A673 (cell line): ENCODE measurements at regions not wholly inside any gene's neighbourhood (a gene's known extent, or its start where the extent isn't known, plus 50 kb on each side); places are given as distances from the start of the nearest gene placed in this dataset.
"Not testable (repeated sequence)": the region's sequence is repeated elsewhere in the genome, so short reads cannot be mapped to it uniquely, and the experiment has no call there.

Source experiments
- BruUV-seq: library from RNA; stranded (reverse); fragments of 400-500 nt; replicated peaks from 2 replicates; lab custom pipeline; 2021; lab: Mats Ljungman, UMichigan
- CTCF ChIA-PET: fragments of 300-600 bp; sonication (Branson Sonifier 250); formaldehyde crosslinking; loops from one replicate; lab custom pipeline; 2022; ENCODE audit warnings: antibody characterized with exemption; lab: Charles Lee
- POLR2A ChIA-PET: fragments of 300-600 bp; sonication (Branson Sonifier 250); formaldehyde crosslinking; loops from one replicate; lab custom pipeline; 2022; ENCODE audit warnings: antibody characterized with exemption; ENCODE audit not compliant: low non-redundant PET; lab: Charles Lee
- DNase-seq: peaks from one replicate; pipeline ENCODE4 v3.0.0-alpha.2; 2015; ENCODE audit warnings: low spot score
- H3K27ac ChIP-seq: fragments of 200-600 bp; sonication (generic); 2 replicates; pipeline ENCODE4 v1.5.1; 2016; ENCODE audit warnings: mixed run types, low read depth, mild to moderate bottlenecking, mixed read lengths, antibody characterized with exemption, low read length; ENCODE audit not compliant: poor library complexity, severe bottlenecking
- H3K27me3 ChIP-seq: fragments of 200-600 bp; sonication (generic); replicated peaks from 2 replicates; pipeline ENCODE4 v1.6.1; 2017; ENCODE audit warnings: mixed run types, low read depth, mild to moderate bottlenecking, mixed read lengths, antibody characterized with exemption, low read length; ENCODE audit not compliant: insufficient read depth, poor library complexity
- H3K36me3 ChIP-seq: fragments of 200-600 bp; sonication (generic); 2 replicates; pipeline ENCODE4 v1.6.1; 2016; ENCODE audit warnings: mixed run types, mild to moderate bottlenecking, mixed read lengths, antibody characterized with exemption, low read length; ENCODE audit not compliant: insufficient read depth, poor library complexity, severe bottlenecking
- H3K4me1 ChIP-seq: fragments of 200-600 bp; sonication (generic); 2 replicates; pipeline ENCODE4 v1.6.1; 2017; ENCODE audit warnings: mixed run types, mild to moderate bottlenecking, mixed read lengths, antibody characterized with exemption, low read length; ENCODE audit not compliant: insufficient read depth, poor library complexity, severe bottlenecking
- H3K4me3 ChIP-seq: fragments of 200-600 bp; sonication (generic); 2 replicates; pipeline ENCODE4 v1.5.1; 2016; ENCODE audit warnings: low read depth, mixed run types, mild to moderate bottlenecking, mixed read lengths, low read length; ENCODE audit not compliant: poor library complexity, severe bottlenecking
- H3K9me3 ChIP-seq: fragments of 200-600 bp; sonication (generic); 2 replicates; pipeline ENCODE4 v1.6.1; 2016; ENCODE audit warnings: mixed run types, low read depth, mild to moderate bottlenecking, mixed read lengths, antibody characterized with exemption, low read length; ENCODE audit not compliant: poor library complexity, severe bottlenecking
- EZH2 ChIP-seq: fragments of 200-600 bp; sonication (generic); IDR thresholded peaks from 2 replicates; pipeline ENCODE4 v1.6.1; 2017; ENCODE audit warnings: borderline replicate concordance, low read depth, mild to moderate bottlenecking, mixed read lengths, antibody characterized with exemption, low read length; ENCODE audit not compliant: poor library complexity, severe bottlenecking
- intact Hi-C: fragments of 100-400 bp; cut with micrococcal nuclease; formaldehyde crosslinking; loops from one replicate; pipeline ENCODE4 v1.10.0; 2022; ENCODE audit not compliant: unreplicated experiment
- TF ChIP-seq, protein P1 (sequence below): fragments of 300-800, 200-600 bp; sonication (generic); conservative IDR thresholded peaks from 2 replicates; pipeline ENCODE4 v1.5.1; 2017; ENCODE audit warnings: low read depth, mild to moderate bottlenecking, antibody characterized with exemption, low read length, moderate library complexity, mixed read lengths

DNA sequence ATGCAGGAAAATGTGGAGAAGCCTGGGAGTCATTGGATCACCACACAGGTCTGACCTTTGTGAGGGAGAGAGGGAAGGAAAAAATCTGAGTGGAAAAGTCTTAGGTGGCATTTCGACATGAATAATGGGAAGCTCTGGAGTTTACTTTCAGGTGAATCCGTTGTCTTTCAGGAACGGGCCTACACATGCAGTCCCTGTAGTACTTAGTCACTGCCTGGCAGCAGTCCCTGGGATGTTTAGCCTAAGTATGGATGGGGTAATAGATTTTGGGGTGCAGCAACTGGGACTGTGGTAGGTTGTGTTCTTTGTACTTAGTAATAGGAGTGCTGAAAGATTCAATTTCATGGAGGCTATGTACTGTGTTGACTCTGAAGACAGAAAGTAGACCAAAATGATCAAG, 227.5 kb upstream of the EPHA3 start:
- no peaks in the 10 kb centered on the region for H3K36me3 ChIP-seq
- DNase-seq: no peak
- TF ChIP-seq, protein P1, sequence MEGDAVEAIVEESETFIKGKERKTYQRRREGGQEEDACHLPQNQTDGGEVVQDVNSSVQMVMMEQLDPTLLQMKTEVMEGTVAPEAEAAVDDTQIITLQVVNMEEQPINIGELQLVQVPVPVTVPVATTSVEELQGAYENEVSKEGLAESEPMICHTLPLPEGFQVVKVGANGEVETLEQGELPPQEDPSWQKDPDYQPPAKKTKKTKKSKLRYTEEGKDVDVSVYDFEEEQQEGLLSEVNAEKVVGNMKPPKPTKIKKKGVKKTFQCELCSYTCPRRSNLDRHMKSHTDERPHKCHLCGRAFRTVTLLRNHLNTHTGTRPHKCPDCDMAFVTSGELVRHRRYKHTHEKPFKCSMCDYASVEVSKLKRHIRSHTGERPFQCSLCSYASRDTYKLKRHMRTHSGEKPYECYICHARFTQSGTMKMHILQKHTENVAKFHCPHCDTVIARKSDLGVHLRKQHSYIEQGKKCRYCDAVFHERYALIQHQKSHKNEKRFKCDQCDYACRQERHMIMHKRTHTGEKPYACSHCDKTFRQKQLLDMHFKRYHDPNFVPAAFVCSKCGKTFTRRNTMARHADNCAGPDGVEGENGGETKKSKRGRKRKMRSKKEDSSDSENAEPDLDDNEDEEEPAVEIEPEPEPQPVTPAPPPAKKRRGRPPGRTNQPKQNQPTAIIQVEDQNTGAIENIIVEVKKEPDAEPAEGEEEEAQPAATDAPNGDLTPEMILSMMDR: no peak
- no peak for TF ChIP-seq EZH2
- no peak overlapping the region for H3K27ac ChIP-seq
- ChIA-PET CTCF (no interaction called here), POLR2A (no interaction called here)
- BruUV-seq: no TSS peak
- no peak overlapping the region for H3K4me3 ChIP-seq
- intact Hi-C loops: no loop called here
- H3K4me1 ChIP-seq: no peaks in the 10 kb centered on the region
- no peaks in the 10 kb centered on the region for H3K27me3 ChIP-seq
- no peaks in the 10 kb centered on the region for H3K9me3 ChIP-seq

DNA sequence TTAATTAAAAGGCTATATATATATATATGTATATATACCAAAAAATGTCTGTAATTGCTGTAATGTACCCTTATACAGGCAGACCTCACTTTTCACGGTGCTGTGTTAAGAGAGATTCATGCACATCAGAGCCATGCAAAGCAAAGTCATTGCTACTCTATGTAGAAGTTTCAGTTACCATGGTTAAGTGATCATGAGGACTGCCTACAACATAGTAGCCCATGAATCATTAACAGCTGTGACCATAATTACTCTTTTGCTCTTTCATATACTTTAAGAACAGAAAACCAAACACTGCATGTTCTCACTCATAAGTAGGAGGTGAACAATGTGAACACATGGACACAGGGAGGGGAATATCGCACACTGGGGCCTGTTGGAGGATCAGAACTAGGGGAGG, 225.3 kb upstream of the EPHA3 start:
- no peaks in the 10 kb centered on the region for H3K4me1 ChIP-seq
- POLR2A ChIA-PET: no interaction called here
- no peak for DNase-seq
- H3K27me3 ChIP-seq: no peaks in the 10 kb centered on the region
- no peak overlapping the region for H3K4me3 ChIP-seq
- H3K9me3 ChIP-seq: no peaks in the 10 kb centered on the region
- H3K27ac ChIP-seq: no peak overlapping the region
- no TSS peak for BruUV-seq
- CTCF ChIA-PET: no interaction called here
- TF ChIP-seq, protein P1: no peak
- TF ChIP-seq EZH2: no peak
- no peaks in the 10 kb centered on the region for H3K36me3 ChIP-seq
- intact Hi-C loops: no loop called here

DNA sequence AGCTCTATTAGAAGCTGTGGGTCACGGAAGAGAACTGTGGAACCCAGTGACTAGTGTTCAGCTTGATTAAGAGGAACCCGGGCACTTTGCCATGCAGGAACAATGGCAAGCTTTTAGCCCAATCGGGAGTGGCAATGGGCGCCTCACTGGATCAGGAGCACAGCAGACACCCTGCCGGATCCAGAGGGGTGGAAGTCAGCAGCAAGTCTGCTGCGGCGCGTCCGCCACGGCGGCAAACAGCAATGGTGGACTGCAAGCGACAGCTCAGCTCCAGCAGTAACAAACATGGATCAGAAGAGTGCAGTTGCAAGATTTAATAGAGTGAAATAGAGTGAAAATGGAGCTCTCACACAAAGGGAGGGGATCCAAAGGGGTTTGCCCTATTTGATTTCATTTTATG, 220.8 kb upstream of the EPHA3 start:
- peaks cover 11% of the 10 kb centered on the region for H3K9me3 ChIP-seq
- H3K4me3 ChIP-seq, DNase-seq, POLR2A ChIA-PET, H3K36me3 ChIP-seq, H3K27ac ChIP-seq, H3K27me3 ChIP-seq, H3K4me1 ChIP-seq, intact Hi-C loops, BruUV-seq, CTCF ChIA-PET: not testable (repeated sequence)

DNA sequence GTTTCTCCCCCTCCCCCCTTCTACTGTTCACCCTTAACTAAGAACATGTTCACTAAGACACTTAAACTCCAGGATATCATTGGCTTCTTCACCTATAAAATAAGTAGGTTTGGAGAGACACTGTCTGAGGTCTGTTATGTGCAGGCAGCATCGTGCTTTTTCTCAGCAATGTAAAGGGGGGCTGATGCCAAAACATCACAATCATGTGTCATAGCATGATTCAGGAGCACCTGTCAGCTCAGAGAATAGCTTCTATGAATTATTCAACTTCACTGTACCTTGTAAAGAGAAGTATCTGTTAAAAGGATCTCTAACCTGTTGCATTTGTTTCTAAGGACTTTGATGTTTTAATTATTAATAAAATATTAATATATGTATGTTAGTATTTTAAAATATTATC, 211.4 kb upstream of the EPHA3 start:
- Histone ChIP-seq H3K4me1 (no peaks in the 10 kb centered on the region), H3K4me3 (no peak overlapping the region), H3K27me3 (no peaks in the 10 kb centered on the region), H3K36me3 (no peaks in the 10 kb centered on the region), H3K9me3 (no peaks in the 10 kb centered on the region), H3K27ac (no peak overlapping the region)
- CTCF ChIA-PET: no interaction called here
- POLR2A ChIA-PET: no interaction called here
- DNase-seq: no peak
- no TSS peak for BruUV-seq
- TF ChIP-seq, protein P1: no peak
- no peak for TF ChIP-seq EZH2
- intact Hi-C loops: no loop called here
